Neural cell (in vitro differentiated cells): ENCODE measurements at regions not wholly inside any gene's neighbourhood (a gene's known extent, or its start where the extent isn't known, plus 50 kb on each side); places are given as distances from the start of the nearest gene placed in this dataset.

Experiments used
- CTCF ChIP-seq: fragments of 450-650 bp; IDR thresholded peaks from 2 replicates; pipeline ENCODE4 v1.5.1; 2014; ENCODE audit warnings: antibody characterized with exemption, mild to moderate bottlenecking, moderate library complexity; ENCODE audit not compliant: poor library complexity, severe bottlenecking
- EP300 ChIP-seq: fragments of 450-650 bp; conservative IDR thresholded peaks from 2 replicates; pipeline ENCODE4 v1.6.1; 2014; ENCODE audit warnings: antibody characterized with exemption, mild to moderate bottlenecking, moderate library complexity; ENCODE audit not compliant: poor library complexity, severe bottlenecking
- EZH2 ChIP-seq: fragments of 200-600, 300-800 bp; shearing (Covaris generic), sonication (generic); IDR thresholded peaks from 2 replicates; pipeline ENCODE4 v1.6.1; 2014; ENCODE audit warnings: antibody characterized with exemption, low read length, borderline replicate concordance, mild to moderate bottlenecking; ENCODE audit not compliant: insufficient read depth, poor library complexity, severe bottlenecking
- POLR2AphosphoS5 ChIP-seq: IDR thresholded peaks from 2 replicates; pipeline ENCODE4 v1.6.1; 2012

- TF ChIP-seq CTCF = no peak
- TF ChIP-seq EP300 = no peak
- no peak for TF ChIP-seq EZH2
- TF ChIP-seq POLR2AphosphoS5 = no peak
Observed at GRCh38 chr7:142583446-142583845, 165.8 kb upstream of the PRSS1 start.
